GM21515 (cell line): ENCODE measurements at regions not wholly inside any gene's neighbourhood (a gene's known extent, or its start where the extent isn't known, plus 50 kb on each side); places are given as distances from the start of the nearest gene placed in this dataset.
"Not testable (repeated sequence)": the region's sequence is repeated elsewhere in the genome, so short reads cannot be mapped to it uniquely, and the experiment has no call there.

Source experiments
- ATAC-seq: cut with Tn5 transposase; IDR thresholded peaks from one replicate; pipeline ENCODE4 v1.9.1; 2021; ENCODE audit not compliant: unreplicated experiment

DNA sequence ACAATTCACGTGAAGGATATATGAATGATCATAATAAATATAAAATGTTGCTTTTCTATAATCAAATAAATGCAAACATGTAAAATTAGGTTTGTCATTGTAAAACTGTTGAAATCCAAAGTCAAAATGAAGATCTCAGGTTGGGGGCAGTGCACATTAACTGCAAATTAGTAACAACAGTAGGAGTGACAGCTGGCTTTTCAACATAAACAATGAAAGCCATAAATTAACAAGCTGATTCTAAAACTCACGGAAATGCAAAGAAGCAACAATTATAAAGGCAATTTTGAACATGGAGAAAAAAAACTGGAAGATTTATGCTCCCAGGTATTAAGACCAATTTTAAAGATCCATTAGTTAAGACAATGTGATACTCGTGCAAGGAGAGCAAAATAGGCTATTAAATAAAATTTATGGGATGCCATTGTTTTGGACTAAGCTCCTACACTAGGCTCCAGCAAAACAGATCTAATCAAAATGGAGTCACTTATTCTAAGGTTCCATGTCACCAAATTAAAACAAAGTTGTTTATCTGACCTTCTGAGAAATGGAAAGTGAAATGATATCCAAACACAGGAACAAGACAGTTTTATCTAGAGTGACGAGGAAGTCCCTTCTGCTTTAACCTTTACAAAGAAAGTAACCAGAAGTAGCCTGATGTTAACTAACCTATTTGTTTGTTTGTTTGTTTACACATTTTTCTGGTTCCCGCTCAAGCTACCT, 770.8 kb downstream of the EPHA7 start:
- ATAC-seq: no peak

DNA sequence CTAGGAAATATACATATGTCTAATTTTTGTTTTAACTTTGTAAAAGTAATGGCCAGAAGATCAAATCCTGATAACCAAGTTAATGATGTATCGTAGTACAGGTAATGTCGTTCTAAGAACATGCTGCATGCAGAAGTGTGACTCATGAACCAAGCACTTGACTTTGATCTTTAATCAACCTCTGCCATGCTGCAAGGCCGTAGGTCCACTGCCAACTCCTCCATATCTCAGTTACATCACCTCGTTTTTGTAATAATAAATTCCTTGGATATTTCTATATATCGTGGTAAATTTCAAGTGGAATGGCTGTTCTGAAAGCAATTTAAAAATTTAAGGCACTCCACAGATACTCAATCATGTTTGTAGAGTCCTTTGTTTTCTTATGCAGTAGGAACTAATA, 771.7 kb downstream of the EPHA7 start:
- ATAC-seq: no peak

DNA sequence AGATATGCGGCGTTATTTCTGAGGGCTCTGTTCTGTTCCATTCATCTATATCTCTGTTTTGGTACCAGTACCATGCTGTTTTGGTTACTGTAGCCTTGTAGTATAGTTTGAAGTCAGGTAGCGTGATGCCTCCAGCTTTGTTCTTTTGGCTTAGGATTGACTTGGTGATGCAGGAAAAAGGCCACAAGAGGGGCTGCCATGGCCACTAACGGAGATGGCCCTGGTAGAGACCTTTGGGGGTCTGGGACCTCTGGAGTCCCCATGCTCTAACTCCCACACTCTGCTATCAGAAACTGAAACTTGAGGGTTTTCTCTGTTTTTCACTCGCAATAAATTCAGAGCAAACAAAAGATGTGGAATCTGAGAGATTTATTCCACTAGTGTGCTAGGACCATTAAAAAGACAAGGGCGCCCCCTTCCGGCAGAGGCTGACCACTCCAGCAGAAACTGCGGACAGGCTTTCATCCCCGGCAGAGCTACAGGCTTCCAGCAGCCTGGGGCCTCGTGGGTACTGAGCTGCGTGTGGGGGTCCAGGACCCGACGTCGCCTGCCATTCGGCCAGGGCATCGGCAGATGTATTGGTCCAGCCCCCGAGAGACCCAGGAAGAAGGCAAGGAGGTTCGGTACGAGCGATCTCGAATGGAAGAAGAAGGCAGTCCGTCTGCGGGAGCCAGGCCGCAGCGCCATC, 775.1 kb downstream of the EPHA7 start:
- not testable (repeated sequence) for ATAC-seq

DNA sequence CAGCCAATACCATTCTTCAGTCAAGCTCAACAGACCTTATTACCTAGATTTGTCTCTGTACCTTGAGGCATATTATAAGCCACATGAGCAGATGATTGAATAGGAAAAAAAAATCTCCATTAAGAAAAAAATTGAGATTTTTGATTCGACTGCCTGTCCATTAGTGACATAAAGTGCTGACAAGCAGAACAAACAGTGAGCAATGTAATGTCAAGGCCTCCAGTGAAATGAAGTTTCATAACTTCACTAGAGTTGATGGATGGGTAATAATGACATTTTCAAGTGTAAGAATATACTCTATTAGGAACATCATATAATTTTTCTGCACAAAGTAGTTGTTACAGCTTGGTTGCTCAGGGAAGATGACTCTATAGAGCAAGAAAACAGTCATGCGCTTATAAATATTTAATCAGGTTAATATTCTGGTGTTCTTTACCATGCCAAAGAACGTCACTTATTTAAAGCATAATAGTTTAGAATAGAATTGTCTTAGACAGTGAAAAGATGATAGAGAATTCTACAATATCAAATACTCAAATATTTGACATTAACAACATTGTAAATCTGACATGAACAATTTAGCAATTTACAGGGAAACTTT, 783.7 kb downstream of the EPHA7 start:
- ATAC-seq: no peak

DNA sequence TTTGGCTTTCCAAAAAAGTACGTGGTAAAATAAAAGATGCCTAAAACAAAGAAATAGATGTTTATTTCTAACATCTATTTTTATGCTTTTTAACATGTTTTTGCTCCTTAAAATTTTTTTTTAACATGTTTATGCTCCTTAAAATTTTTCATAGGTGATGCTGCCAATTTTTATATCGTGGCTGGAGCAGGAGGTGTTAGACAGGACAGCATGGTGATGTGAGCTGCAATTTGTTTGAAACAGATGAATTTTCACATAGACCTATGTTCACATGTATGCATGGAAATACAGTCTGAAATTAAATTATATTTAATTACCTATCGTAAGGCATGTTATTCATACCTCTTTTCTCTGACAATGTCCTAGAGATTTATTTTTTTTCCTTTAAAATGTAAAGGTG, 784.8 kb downstream of the EPHA7 start:
- ATAC-seq: no peak

DNA sequence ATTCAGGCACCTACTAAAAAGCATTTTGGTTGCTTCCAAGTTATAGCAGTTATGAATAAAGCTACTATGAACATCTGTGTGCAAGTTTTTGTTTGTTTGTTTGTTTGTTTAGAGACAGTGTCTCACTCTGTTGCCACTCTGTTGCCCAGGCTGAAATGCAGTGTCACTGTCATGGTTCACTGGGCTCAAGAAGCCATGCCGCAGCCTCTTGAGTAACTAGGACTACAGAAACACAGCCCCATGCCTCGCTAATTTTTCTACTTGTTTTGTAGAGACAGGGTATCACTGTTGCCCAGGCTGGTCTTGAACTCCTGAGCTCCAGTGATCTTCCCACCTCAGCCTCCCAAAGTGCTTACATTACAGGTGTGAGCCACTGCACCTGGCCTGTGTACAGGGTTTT, 795.9 kb downstream of the EPHA7 start:
- ATAC-seq: no peak

DNA sequence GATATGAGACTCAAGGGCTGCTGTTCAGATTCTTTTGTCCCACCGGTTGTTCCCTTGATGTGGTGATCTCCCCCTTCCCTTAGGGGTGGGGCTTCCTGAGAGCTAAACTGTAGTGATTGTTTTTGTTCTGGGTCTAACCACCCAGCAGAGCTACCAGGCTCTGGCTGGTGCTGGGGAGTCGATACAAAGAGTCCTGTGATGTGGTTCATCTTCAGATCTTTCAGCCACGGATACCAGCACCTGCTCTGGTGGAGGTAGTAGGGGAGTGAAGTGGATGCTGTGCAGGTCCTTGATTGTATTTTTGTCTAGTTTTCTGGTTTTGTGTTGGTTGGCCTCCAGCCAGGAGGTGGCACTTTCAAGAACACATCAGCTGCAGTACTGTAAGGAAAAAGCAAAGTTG, 801.6 kb downstream of the EPHA7 start:
- ATAC-seq: no peak

DNA sequence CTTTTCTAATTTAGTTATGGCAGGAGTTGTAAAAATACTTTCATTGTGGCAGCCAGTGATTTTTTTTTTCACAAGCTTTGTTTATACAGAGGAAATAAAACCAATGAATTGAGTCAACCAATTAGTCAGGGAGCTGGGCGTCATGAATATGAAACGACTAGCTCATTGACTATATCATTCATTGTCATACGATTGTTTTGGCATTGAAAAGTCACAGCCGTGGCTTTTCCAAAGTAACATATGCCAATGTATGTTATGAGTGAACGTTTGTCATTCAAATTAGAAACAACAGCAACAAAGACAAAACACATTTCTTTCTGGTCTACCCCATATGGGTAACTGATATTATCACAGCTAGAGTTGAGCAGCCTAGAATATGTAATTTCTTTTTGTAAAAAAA, 810.6 kb downstream of the EPHA7 start:
- no peak for ATAC-seq

DNA sequence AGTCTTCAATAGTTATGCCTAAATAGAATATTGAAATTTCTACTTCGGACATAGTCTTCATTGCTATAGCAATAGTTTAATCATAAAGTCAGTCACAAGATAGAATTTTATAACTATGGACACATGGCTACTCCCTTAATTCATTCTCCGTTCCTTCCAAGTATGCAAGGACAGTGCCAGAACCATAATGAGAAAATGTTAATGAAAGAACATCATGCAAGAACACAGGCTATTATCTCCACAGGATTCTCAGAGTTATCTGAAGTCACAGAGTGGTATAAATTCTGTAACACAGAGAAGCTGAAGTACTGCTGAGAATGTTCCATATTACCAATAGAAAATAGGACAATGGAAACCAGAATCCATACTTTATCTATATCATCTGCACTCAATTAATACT, 826.2 kb downstream of the EPHA7 start:
- ATAC-seq: no peak

DNA sequence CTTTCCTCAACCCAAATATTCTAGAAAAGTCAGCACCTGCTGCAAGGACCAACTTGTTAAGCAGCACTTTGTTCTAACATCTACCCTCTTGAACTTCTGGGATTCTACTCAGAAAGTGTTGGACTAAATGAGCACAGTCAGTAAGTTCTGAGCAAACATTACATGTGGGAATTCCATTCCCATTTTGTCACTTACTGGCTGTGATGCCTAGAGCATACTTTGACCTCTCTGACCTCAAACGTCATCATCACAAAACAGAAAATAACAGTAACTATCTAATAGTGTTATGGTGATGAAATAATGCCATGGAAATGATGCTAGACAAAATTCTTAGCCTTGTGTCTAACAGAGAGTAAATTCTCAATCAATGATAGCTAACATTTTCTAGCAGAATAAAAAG, 829.4 kb downstream of the EPHA7 start:
- ATAC-seq: no peak

DNA sequence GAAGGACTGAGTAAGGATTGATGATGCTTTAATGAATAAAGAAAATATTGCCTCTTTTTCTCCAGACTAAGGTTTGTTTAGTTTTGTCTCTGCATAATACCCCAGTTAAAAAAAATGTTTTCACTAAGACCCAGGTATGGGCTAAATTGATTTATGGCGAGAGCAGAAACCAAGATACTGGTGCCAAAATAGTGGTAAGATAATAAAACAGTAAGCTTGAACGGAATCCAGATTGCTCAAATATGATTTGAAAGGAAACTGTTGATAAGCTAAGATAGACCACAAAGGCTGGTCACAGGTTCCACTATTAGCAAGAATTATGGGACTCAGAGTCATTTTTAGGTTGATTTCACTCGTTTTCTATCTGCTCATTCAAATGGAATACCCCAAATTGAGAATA, 831.2 kb downstream of the EPHA7 start:
- ATAC-seq: no peak

DNA sequence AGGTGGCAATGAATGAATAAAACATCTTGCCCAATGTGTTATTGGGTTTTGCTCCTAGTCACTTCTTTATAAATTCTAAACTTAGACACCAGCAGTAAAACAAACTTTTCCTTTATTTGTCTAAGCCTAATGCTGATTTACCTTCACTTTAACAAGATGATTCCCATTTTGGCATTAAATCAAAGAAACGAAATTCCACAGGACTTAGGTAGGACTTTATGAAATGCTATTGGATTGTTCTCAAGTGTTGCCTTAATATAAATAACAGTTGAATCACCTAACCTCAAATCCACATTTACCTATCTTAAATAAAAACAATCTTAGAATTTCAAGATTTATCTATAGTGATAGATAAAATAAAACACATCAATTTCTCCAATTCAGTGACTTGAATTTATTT, 831.8 kb downstream of the EPHA7 start:
- ATAC-seq: no peak

DNA sequence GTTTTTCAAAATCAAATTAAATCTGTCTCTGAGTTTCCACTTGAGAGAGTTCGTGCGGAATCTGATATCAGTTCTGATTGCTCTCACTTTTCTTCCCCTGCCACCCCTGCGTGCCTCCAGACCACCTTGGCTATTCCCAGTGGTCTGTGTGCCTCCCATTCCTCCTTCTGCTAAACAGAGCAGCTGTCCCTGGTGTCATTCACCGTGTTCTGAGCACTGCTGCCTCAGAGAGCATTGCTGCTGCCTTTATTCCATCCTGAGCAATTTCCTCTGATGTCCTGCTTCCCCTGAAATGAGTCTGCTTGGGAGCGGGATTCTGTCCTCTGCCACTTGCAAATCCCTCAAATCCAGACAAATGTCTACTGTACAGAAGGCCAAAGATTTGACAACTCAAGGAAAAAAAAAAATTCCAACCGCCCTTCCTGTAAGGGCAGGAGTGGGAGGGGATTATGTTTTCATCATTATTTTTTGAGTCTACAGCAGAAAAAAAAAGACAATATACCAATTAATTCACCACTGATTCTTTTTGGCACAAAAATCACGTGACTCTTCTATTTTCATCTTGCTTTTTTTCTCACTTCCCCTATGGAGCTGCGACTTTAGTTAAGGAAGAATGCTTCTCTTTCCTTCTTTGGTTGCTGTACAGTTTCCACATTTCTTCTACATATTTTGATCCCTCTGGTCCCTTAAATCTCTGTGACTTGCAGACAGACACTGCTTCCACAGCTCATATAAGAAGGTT, 833.0 kb downstream of the EPHA7 start:
- no peak for ATAC-seq

DNA sequence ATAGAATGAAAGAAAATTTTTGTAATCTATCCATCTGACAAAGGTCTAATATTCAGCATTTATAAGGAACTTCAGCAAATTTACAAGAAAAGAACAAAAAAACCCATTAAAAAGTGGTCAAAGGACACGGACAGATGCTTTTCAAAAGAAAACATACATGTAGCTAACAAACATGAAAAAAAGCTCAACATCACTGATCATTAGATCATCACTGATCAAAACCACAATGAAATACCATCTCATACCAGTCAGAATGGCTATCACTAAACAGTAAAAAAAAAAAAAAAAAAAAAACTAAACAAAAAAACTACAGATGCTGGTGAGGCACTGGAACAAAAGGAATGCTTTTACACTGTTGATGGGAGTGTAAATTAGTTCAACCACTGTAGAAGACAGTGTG, 837.1 kb downstream of the EPHA7 start:
- no peak for ATAC-seq

DNA sequence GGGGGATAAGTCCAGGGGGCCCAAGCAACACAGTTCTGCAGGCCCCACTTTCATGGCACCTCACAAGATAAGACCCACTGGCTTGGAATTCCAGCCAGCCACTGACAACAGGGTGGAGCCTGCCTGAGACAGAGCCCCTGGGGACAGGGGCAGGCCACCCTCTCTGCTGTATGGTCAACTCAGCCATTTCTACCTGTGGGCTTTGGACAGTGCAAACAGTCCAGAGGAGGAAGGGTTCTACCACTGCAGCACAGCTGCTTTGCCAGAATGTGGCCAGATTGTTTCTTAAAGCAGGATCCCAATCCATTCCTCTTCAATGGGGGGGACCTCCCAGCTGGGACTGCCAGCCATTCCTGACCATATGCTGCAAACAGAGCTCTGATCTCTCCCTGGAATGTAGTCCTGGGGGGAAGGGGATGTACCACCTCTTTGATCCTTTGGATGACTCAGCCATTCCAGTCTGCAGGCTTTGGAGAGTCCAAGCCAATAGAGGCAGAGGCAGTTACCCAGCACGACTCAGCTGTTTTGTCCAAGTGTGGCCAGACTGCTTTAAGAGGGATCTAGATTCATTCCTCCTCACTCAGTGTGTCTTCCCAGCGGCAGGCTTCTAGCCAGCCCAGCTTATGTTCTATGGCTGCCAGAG, 842.2 kb downstream of the EPHA7 start:
- ATAC-seq: no peak

DNA sequence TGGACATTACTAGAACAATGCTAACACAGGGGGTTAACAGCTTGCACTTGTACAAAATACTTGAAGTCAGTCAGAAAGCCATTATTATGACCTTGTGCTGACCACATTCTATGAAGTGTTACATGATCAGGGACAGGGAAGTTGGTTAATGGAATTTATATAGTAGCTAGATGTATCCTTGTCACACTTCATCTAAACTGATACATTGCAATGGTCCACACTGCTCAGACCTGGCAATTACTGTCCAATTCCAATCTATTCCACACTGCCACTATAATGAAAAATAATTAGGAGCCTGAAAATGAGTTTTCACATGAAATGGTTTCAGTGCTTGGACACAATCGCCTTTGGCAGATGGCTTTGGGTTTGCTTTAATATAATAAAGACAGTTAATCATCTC, 850.8 kb downstream of the EPHA7 start:
- no peak for ATAC-seq

DNA sequence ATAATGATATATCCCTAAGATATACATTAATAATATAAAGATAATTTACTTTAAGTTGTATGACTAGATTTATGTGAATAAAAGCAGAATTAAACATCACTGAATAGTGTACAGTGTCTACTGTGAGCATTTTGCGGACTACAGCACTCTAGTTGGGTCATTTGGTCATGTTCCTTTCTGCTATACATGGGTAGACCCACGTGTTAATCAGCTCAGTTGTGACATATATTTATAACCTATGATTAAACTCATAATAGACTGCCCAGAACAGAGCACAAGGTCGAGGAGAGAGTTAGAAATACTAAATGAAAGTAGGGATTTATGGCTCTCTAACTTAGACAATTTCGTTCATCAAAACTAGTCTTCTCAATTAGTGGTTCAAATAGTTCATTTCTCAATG, 852.7 kb downstream of the EPHA7 start:
- ATAC-seq: no peak

DNA sequence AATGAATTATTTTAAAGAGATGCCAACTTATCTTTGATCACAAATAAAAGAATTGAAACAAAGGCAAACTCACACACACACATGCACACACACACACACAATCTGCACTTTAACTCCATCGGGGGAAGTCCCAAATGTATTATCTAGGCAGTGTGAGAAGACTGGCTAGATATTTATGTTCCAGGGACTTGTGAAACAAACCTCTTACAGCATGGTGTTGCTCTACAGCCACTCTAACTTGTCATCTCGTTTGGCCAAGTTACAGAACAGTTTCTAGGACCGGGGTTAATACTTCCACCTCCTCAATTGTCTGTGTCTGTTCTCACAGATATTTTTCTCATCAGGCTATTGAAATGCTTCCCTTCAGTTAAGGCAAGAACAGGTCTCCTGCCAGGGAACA, 855.0 kb downstream of the EPHA7 start:
- ATAC-seq: no peak

DNA sequence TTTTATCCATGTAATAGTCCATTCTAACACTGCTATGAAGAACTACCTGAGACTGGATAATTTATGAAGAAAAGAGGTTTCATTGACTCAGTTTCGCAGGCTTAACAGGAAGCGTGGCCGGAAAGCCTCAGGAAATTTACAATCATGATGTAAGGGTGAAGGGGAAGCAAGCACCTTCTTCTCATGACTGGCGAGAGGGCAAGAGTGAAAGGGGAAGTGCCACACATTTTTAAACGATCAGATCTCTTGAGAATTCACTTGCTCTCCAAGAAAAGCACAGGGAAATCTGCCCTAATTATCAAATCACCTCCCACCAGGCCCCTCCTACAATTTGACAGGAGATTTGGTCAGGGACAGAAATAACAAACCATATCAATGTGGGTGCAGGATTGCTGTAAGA, 859.7 kb downstream of the EPHA7 start:
- ATAC-seq: no peak

DNA sequence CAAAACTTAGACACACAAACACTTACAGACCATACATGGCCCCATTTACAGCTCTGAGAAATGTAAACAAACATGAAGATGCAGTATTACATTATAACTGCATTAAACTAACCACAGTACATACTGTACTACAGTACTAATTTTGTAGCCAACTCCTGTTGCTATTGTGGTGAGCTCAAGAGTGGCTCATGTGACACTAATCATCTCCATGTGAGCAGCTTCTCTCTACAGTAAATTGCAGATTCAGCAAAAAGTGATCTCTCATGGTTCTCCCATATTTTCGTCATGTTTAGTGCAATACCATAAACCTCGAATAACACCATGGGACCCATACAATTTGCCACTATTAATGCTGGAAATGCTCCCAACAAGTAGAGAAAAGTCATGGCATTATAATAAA, 860.4 kb downstream of the EPHA7 start:
- ATAC-seq: no peak

DNA sequence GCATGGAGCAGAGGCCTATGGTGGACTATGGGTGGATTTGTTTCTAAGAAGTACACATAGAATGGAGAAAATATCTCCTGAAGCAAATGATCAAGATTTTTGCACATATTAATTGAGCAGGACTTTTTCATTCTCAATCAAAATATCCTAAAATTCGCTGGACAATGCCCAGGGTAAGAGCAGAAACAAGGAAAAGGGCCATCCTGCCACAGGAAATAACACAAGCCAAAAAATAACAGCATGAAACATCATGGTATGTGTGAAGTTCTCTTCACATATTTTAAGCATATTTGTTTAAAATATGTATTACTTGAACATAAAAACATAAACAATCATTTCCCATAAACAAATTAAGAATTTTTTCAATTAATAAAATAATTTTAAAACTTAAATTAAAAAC, 868.9 kb downstream of the EPHA7 start:
- no peak for ATAC-seq
